Kidney (tissue), 13 donors: ENCODE measurements at regions not wholly inside any gene's neighbourhood (a gene's known extent, or its start where the extent isn't known, plus 50 kb on each side); places are given as distances from the start of the nearest gene placed in this dataset.

Source experiments
- DNase-seq, 5 donors: peaks; one replicate each; pipeline ENCODE4 v3.0.0-alpha.2; 2013 to 2020
- FAIRE-seq: peaks from 2 replicates; lab custom pipeline; 2012; peaks lifted over from hg19 to GRCh38; lab: Jason Lieb, UNC
- H3K27ac ChIP-seq, 2 donors: one replicate each; pipeline ENCODE4 v1.7.0; 2013; ENCODE audit warnings: low read depth in 2 of 2, low read length in 2 of 2, inconsistent platforms in 1 of 2
- H3K27me3 ChIP-seq: one replicate; pipeline ENCODE4 v1.7.1; 2013; ENCODE audit warnings: low read length, inconsistent platforms; ENCODE audit not compliant: control insufficient read depth, insufficient read depth
- H3K36me3 ChIP-seq, 3 donors: one replicate each; pipeline versions ENCODE4 v1.7.0 to v1.7.1; 2013; ENCODE audit warnings: low read length in 3 of 3, control low read depth in 1 of 3, inconsistent platforms in 1 of 3; ENCODE audit not compliant: insufficient read depth in 3 of 3, control insufficient read depth in 2 of 3
- H3K4me1 ChIP-seq, 3 donors: one replicate each; pipeline versions ENCODE4 v1.7.0 to v1.7.1; 2013; ENCODE audit warnings: low read length in 3 of 3, inconsistent platforms in 1 of 3, low read depth in 1 of 3; ENCODE audit not compliant: control insufficient read depth in 2 of 3, insufficient read depth in 2 of 3
- H3K4me3 ChIP-seq, 3 donors: one replicate each; pipeline versions ENCODE4 v1.7.0 to v1.8.1; 2013; ENCODE audit warnings: low read length in 3 of 3, control low read depth in 1 of 3, inconsistent platforms in 1 of 3
- H3K9ac ChIP-seq, 3 donors: one replicate each; pipeline versions ENCODE4 v1.7.0 to v1.7.1; 2013; ENCODE audit warnings: low read length in 3 of 3, control low read depth in 1 of 3, inconsistent platforms in 1 of 3
- H3K9me3 ChIP-seq, 3 donors: one replicate each; pipeline versions ENCODE4 v1.7.0 to v1.7.1; 2013; ENCODE audit warnings: low read length in 3 of 3, control low read depth in 1 of 3, inconsistent platforms in 1 of 3; ENCODE audit not compliant: control insufficient read depth in 2 of 3, insufficient read depth in 1 of 3
- CTCF ChIP-seq: IDR thresholded peaks from 3 replicates; pipeline ENCODE4 v1.5.1; 2012; ENCODE audit warnings: mild to moderate bottlenecking, moderate library complexity, borderline replicate concordance; ENCODE audit not compliant: insufficient read depth; ENCODE audit errors: extremely low read depth
- intact Hi-C: fragments of 100-400 bp; cut with DNase I; formaldehyde crosslinking; loops from one replicate; pipeline ENCODE4 v1.11.1; 2022
- donor health status: control.
- donor health status: control.
- donor health status: control.
- donor health status: control.
- donor health status: control.
- donor health status: DM: yes; HTN: yes; CAD: no.
- donor health status: Normal renal cell carcinoma (clear cell type).

DNA sequence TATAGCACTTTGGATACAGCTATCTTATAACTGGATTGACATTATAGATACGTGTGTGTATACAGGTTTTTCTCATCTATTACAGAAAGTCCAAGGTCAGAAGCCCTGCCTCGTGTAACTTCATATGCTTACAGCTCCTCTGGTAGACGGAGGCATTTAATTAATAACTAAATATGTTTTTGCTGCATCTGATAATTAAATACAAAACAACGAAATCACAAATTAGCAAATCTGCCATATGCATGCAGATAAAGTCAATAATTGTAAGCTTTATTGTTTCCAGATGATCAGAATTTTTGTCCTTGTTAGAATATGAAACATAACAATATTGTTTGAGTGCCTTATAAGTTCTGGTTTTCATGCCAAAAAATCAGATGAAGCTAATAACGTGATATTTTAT lies 717.7 kb downstream of the LIG4 start:
- DNase-seq (no peak), FAIRE-seq (no peak)
- intact Hi-C loops: no loop called here
- H3K27me3 ChIP-seq: no peaks in the 10 kb centered on the region
- TF ChIP-seq CTCF: no peak
- H3K27ac ChIP-seq: no peak overlapping the region
- no peak overlapping the region for H3K9ac ChIP-seq
- H3K36me3 ChIP-seq: no peaks in the 10 kb centered on the region
- H3K9me3 ChIP-seq: no peaks in the 10 kb centered on the region
- H3K4me1 ChIP-seq: no peaks in the 10 kb centered on the region
- no peak overlapping the region for H3K4me3 ChIP-seq

GRCh38 chr13:107493266-107493665 lies 722.1 kb downstream of the LIG4 start:
- Histone ChIP-seq H3K36me3 (no peaks in the 10 kb centered on the region), H3K9me3 (no peaks in the 10 kb centered on the region), H3K9ac (no peak overlapping the region), H3K27me3 (no peaks in the 10 kb centered on the region), H3K4me1 (no peaks in the 10 kb centered on the region), H3K27ac (no peak overlapping the region), H3K4me3 (no peak overlapping the region)
- no peak for DNase-seq
- intact Hi-C loops: no loop called here
- FAIRE-seq: no peak
- no peak for TF ChIP-seq CTCF

DNA sequence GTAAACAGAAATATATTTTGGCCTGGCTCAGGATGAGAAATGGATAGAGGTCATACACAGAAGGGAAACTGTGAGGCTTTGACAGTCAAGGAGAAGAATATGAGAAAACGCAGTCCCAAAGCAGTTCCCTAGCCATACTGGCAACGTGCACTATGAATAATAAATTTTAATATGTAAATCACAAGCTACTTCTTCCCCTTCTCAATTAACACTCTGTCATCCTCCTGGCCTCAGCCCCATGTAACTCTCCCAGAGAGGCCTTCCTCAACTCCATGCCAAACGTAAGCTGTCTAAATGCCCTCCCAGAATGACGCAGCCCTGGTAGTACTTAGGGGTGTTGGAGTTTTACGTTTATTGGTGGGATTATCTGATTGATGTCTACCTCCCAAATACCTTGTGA lies 732.6 kb downstream of the LIG4 start:
- intact Hi-C loops: no loop called here
- Histone ChIP-seq H3K36me3 (no peaks in the 10 kb centered on the region), H3K9me3 (no peaks in the 10 kb centered on the region), H3K27ac (no peak overlapping the region), H3K27me3 (no peaks in the 10 kb centered on the region), H3K4me3 (no peak overlapping the region), H3K9ac (no peak overlapping the region), H3K4me1 (no peaks in the 10 kb centered on the region)
- no peak for DNase-seq
- FAIRE-seq: no peak
- no peak for TF ChIP-seq CTCF

- H3K9me3 ChIP-seq: no peaks in the 10 kb centered on the region
- H3K4me3 ChIP-seq: no peak overlapping the region
- no peak overlapping the region for H3K9ac ChIP-seq
- H3K27ac ChIP-seq: no peak overlapping the region
- H3K36me3 ChIP-seq: no peaks in the 10 kb centered on the region
- no peak for DNase-seq
- no peaks in the 10 kb centered on the region for H3K27me3 ChIP-seq
- H3K4me1 ChIP-seq: no peaks in the 10 kb centered on the region
- no peak for TF ChIP-seq CTCF
- FAIRE-seq: no peak
- intact Hi-C loops: no loop called here
Observed at GRCh38 chr13:107480130-107480529, 735.2 kb downstream of the LIG4 start.
